K562 (cell line): ENCODE measurements at regions not wholly inside any gene's neighbourhood (a gene's known extent, or its start where the extent isn't known, plus 50 kb on each side); places are given as distances from the start of the nearest gene placed in this dataset.

ENCODE experiments used
- ATAC-seq: fragments of 200-7000 bp; cut with Tn5 transposase; 3 replicates; pipeline ENCODE4 v1.9.1; 2020; ENCODE audit warnings: moderate library complexity
- BruUV-seq: library from RNA; stranded (reverse); fragments of 400-500 nt; replicated peaks from 2 replicates; lab custom pipeline; 2021; lab: Mats Ljungman, UMichigan
- CTCF ChIA-PET: fragments of 300-600 bp; formaldehyde crosslinking; extraction: SDS; loops from one replicate; lab custom pipeline; 2021; ENCODE audit warnings: low intra/inter-chr PET ratio; lab: Yijun Ruan, JAX
- POLR2A ChIA-PET: fragments of 300-600, 350-650 bp; sonication (Branson Sonifier 250); formaldehyde crosslinking; extraction: SDS; loops from one replicate; lab custom pipeline; 2021; ENCODE audit warnings: antibody characterized with exemption, inconsistent platforms; lab: Yijun Ruan, JAX
- DNase-seq, 4 experiments: peaks; one replicate each; pipeline versions ENCODE4 v3.0.0 to v3.0.0-alpha.2; 2011 to 2018; ENCODE audit warnings: low spot score in 3 of 4, mixed read lengths in 3 of 4; ENCODE audit errors: extremely low read depth in 1 of 4
- FAIRE-seq: peaks from 2 replicates; lab custom pipeline; 2011; peaks lifted over from hg19 to GRCh38; lab: Jason Lieb, UNC
- H2AFZ ChIP-seq: 2 replicates; pipeline ENCODE4 v1.6.0; 2011; ENCODE audit warnings: low read depth, low read length, control low read depth, inconsistent platforms
- H3K27ac ChIP-seq: fragments of 200-600 bp; 3 replicates; pipeline ENCODE4 v1.8.0; 2011; ENCODE audit warnings: low read depth, mild to moderate bottlenecking, control low read depth, inconsistent platforms, low read length, moderate library complexity, mixed read lengths; ENCODE audit errors: extremely low read depth
- H3K27me3 ChIP-seq, 2 experiments: fragments of 300-600 bp in 1 of 2; 2 replicates in 1 of 2; 3 replicates in 1 of 2; pipeline versions ENCODE4 v1.6.0 to v1.8.0; 2011; ENCODE audit warnings: inconsistent platforms in 2 of 2, low read length in 2 of 2, mild to moderate bottlenecking in 1 of 2, mixed read lengths in 1 of 2, moderate library complexity in 1 of 2; ENCODE audit not compliant: control insufficient read depth in 2 of 2, insufficient read depth in 2 of 2
- H3K36me3 ChIP-seq: fragments of 300-600 bp; 3 replicates; pipeline ENCODE4 v1.8.0; 2011; ENCODE audit warnings: mild to moderate bottlenecking, low read length, inconsistent platforms; ENCODE audit not compliant: control insufficient read depth, insufficient read depth
- H3K4me1 ChIP-seq, 2 experiments: fragments of 200-600 bp in 1 of 2; replicated peaks in 1 of 2; 2 replicates in 1 of 2; 3 replicates in 1 of 2; pipeline versions ENCODE4 v1.5.1 to v1.8.0; 2011; ENCODE audit warnings: inconsistent platforms in 2 of 2, low read length in 2 of 2, mild to moderate bottlenecking in 1 of 2, mixed read lengths in 1 of 2, moderate library complexity in 1 of 2; ENCODE audit not compliant: control insufficient read depth in 2 of 2, insufficient read depth in 2 of 2
- H3K4me2 ChIP-seq: 2 replicates; pipeline ENCODE4 v1.6.1; 2011; ENCODE audit warnings: low read length, control low read depth, inconsistent platforms, mixed read lengths; ENCODE audit not compliant: insufficient read depth
- H3K4me3 ChIP-seq: fragments of 200-600 bp; sonication (generic), shearing (Covaris generic); 2 replicates; pipeline ENCODE4 v1.5.1; 2016; ENCODE audit warnings: control low read depth, inconsistent platforms
- H3K79me2 ChIP-seq: fragments of 200-600 bp; 3 replicates; pipeline ENCODE4 v1.8.0; 2011; ENCODE audit warnings: low read length, inconsistent platforms; ENCODE audit not compliant: control insufficient read depth, insufficient read depth
- H3K9ac ChIP-seq, 2 experiments: 2 replicates each; pipeline versions ENCODE4 v1.6.0 to v1.6.1; 2011; ENCODE audit warnings: low read depth in 2 of 2, low read length in 2 of 2, control low read depth in 1 of 2, inconsistent platforms in 1 of 2, mild to moderate bottlenecking in 1 of 2, mixed read lengths in 1 of 2; ENCODE audit not compliant: insufficient read depth in 1 of 2
- H3K9me1 ChIP-seq: one replicate; pipeline ENCODE4 v1.6.0; 2011; ENCODE audit warnings: inconsistent platforms, mild to moderate bottlenecking, low read length, moderate library complexity; ENCODE audit not compliant: control insufficient read depth, insufficient read depth
- H3K9me3 ChIP-seq: replicated peaks from 2 replicates; pipeline ENCODE4 v1.5.1; 2011; ENCODE audit warnings: low read depth, low read length, inconsistent platforms; ENCODE audit not compliant: control insufficient read depth, insufficient read depth
- H4K20me1 ChIP-seq: replicated peaks from 2 replicates; pipeline ENCODE4 v1.6.1; 2011; ENCODE audit warnings: low read length, inconsistent platforms, mixed read lengths; ENCODE audit not compliant: control insufficient read depth, insufficient read depth
- BCL6 ChIP-seq: fragments of 250-450 bp; sonication (Bioruptor Pico); IDR thresholded peaks from 2 replicates; pipeline ENCODE4 v1.4.0; 2020
- CHD2 ChIP-seq: IDR thresholded peaks from 2 replicates; pipeline ENCODE4 v1.6.1; 2011; ENCODE audit warnings: low read depth, low read length
- CHD4 ChIP-seq: fragments of 200-600 bp; sonication (generic); IDR thresholded peaks from 3 replicates; pipeline ENCODE4 v1.6.1; 2012; ENCODE audit warnings: low read depth, mild to moderate bottlenecking, mixed read lengths, low read length, inconsistent platforms; ENCODE audit not compliant: insufficient read depth, insufficient replicate concordance, poor library complexity, severe bottlenecking
- ERF ChIP-seq: fragments of 450-650 bp; formaldehyde crosslinking; IDR thresholded peaks from 2 replicates; pipeline ENCODE4 v1.4.0; 2020; ENCODE audit warnings: mild to moderate bottlenecking, mixed read lengths
- HDAC8 ChIP-seq: fragments of 450-650 bp; IDR thresholded peaks from 2 replicates; pipeline ENCODE4 v1.6.1; 2016; ENCODE audit warnings: mild to moderate bottlenecking, missing genetic modification characterization, moderate library complexity, missing compliant biosample characterization
- SIRT6 ChIP-seq: IDR thresholded peaks from one replicate; pipeline ENCODE4 v1.6.1; 2012; ENCODE audit warnings: low read depth, mild to moderate bottlenecking, control low read depth, inconsistent platforms, low read length, moderate library complexity
- TCF3 ChIP-seq: sonication (generic); formaldehyde crosslinking; IDR thresholded peaks from 2 replicates; pipeline ENCODE4 v1.4.0; 2020; ENCODE audit warnings: mild to moderate bottlenecking, missing genetic modification reagents
- ZFPM2 ChIP-seq: fragments of 250-450 bp; sonication (Bioruptor Pico); IDR thresholded peaks from 2 replicates; pipeline ENCODE4 v1.5.1; 2022; ENCODE audit warnings: mild to moderate bottlenecking
- ZNF444 ChIP-seq: fragments of 250-450 bp; sonication (Bioruptor Pico); IDR thresholded peaks from 2 replicates; pipeline ENCODE4 v1.4.0; 2020; ENCODE audit warnings: mild to moderate bottlenecking, moderate library complexity
- WGBS: fragments of 100-300 bp; shearing (Covaris generic); methylation state at CpG from one replicate; pipeline ENCODE4 v1.1.6; 2016; ENCODE audit warnings: low coverage, mixed read lengths; ENCODE audit not compliant: insufficient coverage; ENCODE audit errors: missing lambda C conversion rate; 5-methylcytosine and 5-hydroxymethylcytosine counted together
- in situ Hi-C: fragments of 300-500 bp; cut with MboI; formaldehyde crosslinking; loops from 4 replicates; pipeline ENCODE4 v1.15.0; 2018; ENCODE audit warnings: inconsistent platforms, mixed read lengths
- intact Hi-C: fragments of 100-400 bp; cut with micrococcal nuclease; formaldehyde crosslinking; loops from 2 replicates; pipeline ENCODE4 v1.14.2; 2022
- TF ChIP-seq, protein P1 (sequence below): sonication (generic); formaldehyde crosslinking; IDR thresholded peaks from 2 replicates; pipeline ENCODE4 v1.8.0; 2022; ENCODE audit warnings: mild to moderate bottlenecking, missing genetic modification reagents
- TF ChIP-seq, protein P2 (sequence below), 2 experiments: fragments of 200-800 bp in 1 of 2; sonication (Bioruptor generic) in 1 of 2; sonication (generic) in 1 of 2; formaldehyde crosslinking in 1 of 2; IDR thresholded peaks in 1 of 2; conservative IDR thresholded peaks in 1 of 2; 2 replicates each; pipeline versions ENCODE4 v1.5.0 to v1.6.1; 2016 to 2020; ENCODE audit warnings: missing compliant biosample characterization in 1 of 2, missing genetic modification characterization in 1 of 2, missing genetic modification reagents in 1 of 2
- TF ChIP-seq, protein P3 (sequence below): IDR thresholded peaks from 3 replicates; pipeline ENCODE4 v1.6.1; 2011; ENCODE audit warnings: borderline replicate concordance, mild to moderate bottlenecking, moderate library complexity; ENCODE audit not compliant: insufficient read length; ENCODE audit errors: extremely low read depth

DNA sequence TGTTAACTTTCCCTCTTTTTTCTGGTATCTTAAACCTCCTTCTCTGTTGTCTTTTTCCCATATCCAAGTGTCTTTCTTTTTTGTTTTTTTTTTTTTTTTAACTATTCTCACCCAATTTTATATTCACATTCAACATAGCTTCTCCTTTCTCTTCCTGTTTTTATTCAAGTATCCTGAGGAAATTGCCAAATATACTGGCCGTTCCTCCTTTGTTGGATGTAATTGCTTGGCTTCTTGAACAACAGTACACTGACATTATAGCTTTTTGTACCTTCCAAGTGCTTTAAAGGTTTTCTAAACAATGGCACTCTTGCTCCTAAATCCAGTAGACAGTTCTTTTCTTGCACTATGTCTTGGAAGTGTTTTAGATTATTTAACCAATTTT, 1146.8 kb downstream of the MAT2B start:
- no peaks in the 10 kb centered on the region for H3K79me2 ChIP-seq
- H2AFZ ChIP-seq, result no peak overlapping the region
- H3K4me1 ChIP-seq, result no peaks in the 10 kb centered on the region
- ChIA-PET POLR2A (no interaction called here), CTCF (no interaction called here)
- TF ChIP-seq CHD4, result no peak
- no peak for TF ChIP-seq HDAC8
- no peak for TF ChIP-seq CHD2
- TF ChIP-seq, protein P1, sequence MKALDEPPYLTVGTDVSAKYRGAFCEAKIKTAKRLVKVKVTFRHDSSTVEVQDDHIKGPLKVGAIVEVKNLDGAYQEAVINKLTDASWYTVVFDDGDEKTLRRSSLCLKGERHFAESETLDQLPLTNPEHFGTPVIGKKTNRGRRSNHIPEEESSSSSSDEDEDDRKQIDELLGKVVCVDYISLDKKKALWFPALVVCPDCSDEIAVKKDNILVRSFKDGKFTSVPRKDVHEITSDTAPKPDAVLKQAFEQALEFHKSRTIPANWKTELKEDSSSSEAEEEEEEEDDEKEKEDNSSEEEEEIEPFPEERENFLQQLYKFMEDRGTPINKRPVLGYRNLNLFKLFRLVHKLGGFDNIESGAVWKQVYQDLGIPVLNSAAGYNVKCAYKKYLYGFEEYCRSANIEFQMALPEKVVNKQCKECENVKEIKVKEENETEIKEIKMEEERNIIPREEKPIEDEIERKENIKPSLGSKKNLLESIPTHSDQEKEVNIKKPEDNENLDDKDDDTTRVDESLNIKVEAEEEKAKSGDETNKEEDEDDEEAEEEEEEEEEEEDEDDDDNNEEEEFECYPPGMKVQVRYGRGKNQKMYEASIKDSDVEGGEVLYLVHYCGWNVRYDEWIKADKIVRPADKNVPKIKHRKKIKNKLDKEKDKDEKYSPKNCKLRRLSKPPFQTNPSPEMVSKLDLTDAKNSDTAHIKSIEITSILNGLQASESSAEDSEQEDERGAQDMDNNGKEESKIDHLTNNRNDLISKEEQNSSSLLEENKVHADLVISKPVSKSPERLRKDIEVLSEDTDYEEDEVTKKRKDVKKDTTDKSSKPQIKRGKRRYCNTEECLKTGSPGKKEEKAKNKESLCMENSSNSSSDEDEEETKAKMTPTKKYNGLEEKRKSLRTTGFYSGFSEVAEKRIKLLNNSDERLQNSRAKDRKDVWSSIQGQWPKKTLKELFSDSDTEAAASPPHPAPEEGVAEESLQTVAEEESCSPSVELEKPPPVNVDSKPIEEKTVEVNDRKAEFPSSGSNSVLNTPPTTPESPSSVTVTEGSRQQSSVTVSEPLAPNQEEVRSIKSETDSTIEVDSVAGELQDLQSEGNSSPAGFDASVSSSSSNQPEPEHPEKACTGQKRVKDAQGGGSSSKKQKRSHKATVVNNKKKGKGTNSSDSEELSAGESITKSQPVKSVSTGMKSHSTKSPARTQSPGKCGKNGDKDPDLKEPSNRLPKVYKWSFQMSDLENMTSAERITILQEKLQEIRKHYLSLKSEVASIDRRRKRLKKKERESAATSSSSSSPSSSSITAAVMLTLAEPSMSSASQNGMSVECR (CRISPR knock-in tag), result no peak
- TF ChIP-seq ZFPM2, result no peak
- no peak for TF ChIP-seq SIRT6
- TF ChIP-seq, protein P2, sequence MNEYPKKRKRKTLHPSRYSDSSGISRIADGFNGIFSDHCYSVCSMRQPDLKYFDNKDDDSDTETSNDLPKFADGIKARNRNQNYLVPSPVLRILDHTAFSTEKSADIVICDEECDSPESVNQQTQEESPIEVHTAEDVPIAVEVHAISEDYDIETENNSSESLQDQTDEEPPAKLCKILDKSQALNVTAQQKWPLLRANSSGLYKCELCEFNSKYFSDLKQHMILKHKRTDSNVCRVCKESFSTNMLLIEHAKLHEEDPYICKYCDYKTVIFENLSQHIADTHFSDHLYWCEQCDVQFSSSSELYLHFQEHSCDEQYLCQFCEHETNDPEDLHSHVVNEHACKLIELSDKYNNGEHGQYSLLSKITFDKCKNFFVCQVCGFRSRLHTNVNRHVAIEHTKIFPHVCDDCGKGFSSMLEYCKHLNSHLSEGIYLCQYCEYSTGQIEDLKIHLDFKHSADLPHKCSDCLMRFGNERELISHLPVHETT (CRISPR knock-in tag; conservative IDR thresholded peaks at IDR 0.05 in 1 of 2, IDR thresholded peaks at IDR 0.05 in 1 of 2), result no peak
- TF ChIP-seq TCF3, result no peak
- TF ChIP-seq, protein P3, sequence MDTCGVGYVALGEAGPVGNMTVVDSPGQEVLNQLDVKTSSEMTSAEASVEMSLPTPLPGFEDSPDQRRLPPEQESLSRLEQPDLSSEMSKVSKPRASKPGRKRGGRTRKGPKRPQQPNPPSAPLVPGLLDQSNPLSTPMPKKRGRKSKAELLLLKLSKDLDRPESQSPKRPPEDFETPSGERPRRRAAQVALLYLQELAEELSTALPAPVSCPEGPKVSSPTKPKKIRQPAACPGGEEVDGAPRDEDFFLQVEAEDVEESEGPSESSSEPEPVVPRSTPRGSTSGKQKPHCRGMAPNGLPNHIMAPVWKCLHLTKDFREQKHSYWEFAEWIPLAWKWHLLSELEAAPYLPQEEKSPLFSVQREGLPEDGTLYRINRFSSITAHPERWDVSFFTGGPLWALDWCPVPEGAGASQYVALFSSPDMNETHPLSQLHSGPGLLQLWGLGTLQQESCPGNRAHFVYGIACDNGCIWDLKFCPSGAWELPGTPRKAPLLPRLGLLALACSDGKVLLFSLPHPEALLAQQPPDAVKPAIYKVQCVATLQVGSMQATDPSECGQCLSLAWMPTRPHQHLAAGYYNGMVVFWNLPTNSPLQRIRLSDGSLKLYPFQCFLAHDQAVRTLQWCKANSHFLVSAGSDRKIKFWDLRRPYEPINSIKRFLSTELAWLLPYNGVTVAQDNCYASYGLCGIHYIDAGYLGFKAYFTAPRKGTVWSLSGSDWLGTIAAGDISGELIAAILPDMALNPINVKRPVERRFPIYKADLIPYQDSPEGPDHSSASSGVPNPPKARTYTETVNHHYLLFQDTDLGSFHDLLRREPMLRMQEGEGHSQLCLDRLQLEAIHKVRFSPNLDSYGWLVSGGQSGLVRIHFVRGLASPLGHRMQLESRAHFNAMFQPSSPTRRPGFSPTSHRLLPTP, result no peak
- no peak for TF ChIP-seq ZNF444 (CRISPR knock-in tag)
- no peak for TF ChIP-seq ERF (CRISPR knock-in tag)
- no peak for TF ChIP-seq BCL6 (CRISPR knock-in tag)
- no peaks in the 10 kb centered on the region for H3K9me3 ChIP-seq
- FAIRE-seq (no peak), ATAC-seq (no peak), DNase-seq (no peak)
- no peaks in the 10 kb centered on the region for H4K20me1 ChIP-seq
- H3K27ac ChIP-seq, result no peak overlapping the region
- 0% methylated on average over 1 of the region's 1 CpG for WGBS
- no peaks in the 10 kb centered on the region for H3K27me3 ChIP-seq
- intact Hi-C loops, result no loop called here
- no peak overlapping the region for H3K4me3 ChIP-seq
- no peaks in the 10 kb centered on the region for H3K36me3 ChIP-seq
- no peaks in the 10 kb centered on the region for H3K9me1 ChIP-seq
- no TSS peak for BruUV-seq
- no peak overlapping the region for H3K4me2 ChIP-seq
- no peak overlapping the region for H3K9ac ChIP-seq
- in situ Hi-C loops, result no loop called here
